Hindlimb muscle (tissue), 1 donor: ENCODE measurements at regions not wholly inside any gene's neighbourhood (a gene's known extent, or its start where the extent isn't known, plus 50 kb on each side); places are given as distances from the start of the nearest gene placed in this dataset.
A peak's percentile ranks its signal among the peaks of the same experiment; 100 is the strongest.
"Not testable (repeated sequence)": the region's sequence is repeated elsewhere in the genome, so short reads cannot be mapped to it uniquely, and the experiment has no call there.

Experiments
- DNase-seq: peaks from one replicate; pipeline ENCODE4 v3.0.0-alpha.2; 2013

DNA sequence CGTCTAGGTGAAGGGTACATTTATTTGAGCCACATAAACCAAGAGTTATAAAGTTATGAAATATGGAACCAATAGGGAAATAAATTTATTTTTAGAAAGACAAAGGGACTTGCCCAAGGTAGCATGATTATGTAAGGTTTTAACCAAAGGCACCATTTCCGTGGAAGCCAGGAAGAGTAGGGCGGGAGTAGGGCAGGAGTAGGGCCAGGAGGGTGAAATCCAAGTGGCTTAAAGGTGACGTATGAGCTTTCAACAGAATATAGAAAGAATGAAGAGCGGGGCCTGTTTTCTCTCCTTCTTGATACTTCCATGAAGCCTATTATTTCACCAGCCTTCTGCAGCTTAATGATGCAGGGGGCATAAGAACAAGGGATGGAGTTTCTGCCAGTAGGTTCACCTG lies 91.7 kb upstream of the PNPLA4 start:
- no peak for DNase-seq

DNA sequence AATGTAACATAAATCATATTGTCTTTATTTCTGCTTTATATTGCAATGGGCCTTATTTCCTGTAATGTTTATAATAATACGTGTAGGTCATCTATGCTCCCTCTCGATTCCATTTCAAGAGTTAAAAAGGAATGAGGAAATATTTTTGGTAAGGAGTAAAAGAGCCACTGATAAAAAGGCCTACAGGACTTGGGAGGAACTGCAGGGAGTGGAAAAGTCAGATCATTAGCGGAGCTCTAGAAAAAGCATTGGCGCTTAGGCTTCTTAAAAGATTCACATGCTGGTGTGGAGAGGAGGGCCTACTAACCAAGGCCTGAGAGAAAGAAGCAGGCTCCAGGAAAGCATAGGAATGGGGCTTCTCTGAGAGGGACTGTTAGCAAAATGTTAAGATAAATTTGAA lies 82.9 kb upstream of the PNPLA4 start:
- DNase-seq = no peak

DNA sequence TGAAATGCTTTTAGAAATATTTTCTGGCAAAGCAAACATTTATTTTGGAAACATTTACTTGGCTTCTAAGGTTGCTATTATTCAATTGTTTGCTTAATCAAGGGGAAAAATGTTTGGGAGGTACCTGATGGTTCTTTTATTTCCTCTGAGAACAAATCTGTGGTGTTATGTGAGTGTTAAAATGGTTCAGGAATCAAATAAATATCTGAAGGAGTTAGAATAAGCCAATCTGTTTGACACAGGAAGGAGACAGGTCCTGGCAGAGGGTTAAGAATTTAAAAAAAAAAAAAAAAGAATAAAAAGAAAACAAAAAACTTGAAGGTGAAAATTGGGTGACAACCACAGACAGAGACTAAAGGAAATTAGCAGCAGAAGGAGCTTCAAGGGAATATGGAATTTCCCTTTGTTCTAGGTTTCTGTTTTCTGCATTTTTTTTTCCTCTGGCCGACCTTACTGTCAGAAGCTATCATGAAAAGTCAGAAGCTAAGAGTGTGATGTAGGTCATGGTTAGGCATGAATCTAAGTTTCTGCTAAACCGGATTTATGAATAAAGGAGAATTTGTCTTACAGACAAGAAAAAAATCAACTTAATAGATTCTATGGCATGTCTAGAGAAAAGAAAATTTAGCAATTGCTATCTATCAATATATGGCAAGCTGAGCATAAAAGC lies 78.6 kb upstream of the PNPLA4 start:
- no peak for DNase-seq

DNA sequence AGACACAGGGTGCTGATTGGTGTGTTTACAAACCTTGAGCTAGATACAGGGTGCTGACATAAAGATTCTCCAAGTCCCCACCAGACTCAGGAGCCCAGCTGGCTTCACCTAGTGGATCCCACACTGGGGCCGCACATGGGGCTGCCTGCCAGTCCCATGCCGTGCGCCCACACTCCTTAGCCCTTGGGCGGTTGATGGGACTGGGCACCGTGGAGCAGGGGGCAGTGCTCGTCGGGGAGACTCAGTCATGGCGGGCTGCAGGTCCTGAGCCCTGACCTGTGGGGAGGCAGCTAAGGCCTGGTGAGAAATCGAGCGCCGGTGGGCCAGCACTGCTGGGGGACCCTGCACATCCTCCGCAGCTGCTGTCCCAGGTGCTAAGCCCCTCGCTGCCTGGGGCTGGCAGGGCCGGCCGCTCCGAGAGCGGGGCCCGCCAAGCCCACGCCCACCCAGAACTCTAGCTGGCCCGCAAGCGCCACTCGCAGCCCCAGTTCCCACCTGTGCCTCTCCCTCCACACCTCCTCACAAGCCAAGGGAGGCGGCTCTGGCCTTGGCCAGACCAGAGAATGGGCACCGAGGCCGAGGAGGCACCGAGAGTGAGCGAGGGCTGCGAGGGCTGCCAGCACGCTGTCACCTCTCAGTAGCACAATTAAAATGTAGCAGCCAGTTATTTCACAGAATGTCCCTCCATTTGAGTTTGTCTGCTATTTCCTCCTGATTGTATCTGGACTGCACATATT lies 76.1 kb upstream of the PNPLA4 start:
- no peak for DNase-seq

DNA sequence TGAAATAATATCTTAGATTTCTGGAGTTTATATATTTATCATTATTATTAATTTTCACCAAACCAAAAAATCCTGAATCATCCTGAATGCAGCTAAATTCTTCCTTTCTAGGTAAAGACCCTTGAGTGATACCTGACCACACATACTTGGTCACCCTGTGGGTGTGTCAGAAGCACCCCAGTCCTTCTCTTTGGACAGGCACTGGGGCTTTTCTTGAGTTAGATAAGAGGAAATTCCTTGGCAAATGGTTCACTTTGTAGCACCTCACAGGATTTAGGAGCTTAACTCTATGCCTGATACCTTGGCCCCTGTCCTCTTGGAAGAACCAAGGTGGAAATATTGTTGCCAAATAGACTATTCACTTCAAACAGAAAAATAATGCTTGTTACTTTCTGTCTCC lies 69.6 kb upstream of the PNPLA4 start:
- no peak for DNase-seq

DNA sequence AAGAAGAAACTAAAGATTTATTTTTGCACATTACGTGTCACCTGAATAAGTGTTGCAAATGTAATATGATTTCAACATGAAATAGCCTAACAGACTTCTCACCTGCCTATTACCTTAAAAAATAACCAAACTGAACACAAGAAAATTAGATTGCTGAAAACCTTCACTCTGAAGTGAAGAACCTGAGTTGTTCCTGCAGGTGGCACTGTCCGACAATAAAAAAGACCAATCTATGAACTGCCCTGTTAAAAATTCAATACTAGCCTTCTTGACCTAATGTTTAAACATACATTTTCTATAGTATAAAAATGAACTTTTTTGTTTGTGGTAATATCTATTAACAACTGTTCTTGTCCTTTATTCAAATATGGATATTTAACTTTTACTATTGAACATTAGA lies 69.2 kb upstream of the PNPLA4 start:
- DNase-seq = peak; percentile 14

DNA sequence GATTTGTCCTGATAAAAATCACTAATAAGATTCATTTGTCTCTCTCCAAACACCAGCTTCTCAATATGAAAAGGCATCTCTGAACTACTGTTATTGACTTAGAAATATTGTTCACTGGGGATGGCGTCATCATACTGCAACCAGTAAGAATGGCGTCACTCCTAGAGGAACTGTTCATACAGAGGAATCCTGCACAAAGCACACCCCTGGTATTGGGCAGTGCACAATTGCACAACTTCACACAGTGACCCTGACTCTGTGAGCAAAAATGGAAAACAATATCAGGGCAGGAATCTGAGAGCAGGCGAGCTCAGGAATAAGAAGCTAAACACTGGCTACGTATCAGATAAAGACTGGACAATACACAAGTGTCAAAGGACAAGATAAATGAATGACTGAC lies 66.7 kb upstream of the PNPLA4 start:
- DNase-seq = no peak

DNA sequence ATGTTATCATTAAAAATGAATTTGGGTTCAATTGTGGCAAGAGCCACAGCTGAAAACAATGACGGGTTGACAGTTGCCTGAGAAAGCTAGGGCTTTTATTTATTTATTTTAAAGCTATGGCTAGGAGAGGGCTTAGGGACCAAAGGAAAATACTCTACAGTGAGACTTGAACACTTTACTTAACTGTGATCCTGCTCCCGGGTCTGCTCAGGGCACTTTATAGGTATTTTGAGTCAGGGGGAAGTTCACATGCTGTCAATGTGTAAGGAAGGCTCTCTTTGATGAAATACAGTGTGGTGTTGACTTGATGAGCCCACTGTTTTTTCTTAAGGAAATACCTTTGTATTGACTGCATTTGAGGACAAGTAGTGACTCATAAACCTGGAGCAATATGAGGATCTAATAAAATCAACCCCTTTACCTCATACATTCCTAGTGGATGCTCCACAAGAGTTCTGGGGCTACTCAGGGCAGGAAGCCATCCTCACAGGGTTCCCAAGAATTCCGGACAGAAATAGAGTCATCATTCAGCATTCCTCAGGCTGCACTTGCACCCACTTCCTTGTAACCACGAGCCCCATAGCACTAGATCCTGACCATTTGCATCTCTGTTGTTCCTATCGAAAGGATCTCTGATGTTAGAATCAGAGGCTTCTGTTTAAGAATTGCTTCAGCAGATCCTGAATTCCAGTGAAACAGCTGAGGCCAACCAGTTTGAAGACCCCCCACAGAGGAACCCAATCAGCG lies 61.0 kb upstream of the PNPLA4 start:
- DNase-seq = not testable (repeated sequence)

DNA sequence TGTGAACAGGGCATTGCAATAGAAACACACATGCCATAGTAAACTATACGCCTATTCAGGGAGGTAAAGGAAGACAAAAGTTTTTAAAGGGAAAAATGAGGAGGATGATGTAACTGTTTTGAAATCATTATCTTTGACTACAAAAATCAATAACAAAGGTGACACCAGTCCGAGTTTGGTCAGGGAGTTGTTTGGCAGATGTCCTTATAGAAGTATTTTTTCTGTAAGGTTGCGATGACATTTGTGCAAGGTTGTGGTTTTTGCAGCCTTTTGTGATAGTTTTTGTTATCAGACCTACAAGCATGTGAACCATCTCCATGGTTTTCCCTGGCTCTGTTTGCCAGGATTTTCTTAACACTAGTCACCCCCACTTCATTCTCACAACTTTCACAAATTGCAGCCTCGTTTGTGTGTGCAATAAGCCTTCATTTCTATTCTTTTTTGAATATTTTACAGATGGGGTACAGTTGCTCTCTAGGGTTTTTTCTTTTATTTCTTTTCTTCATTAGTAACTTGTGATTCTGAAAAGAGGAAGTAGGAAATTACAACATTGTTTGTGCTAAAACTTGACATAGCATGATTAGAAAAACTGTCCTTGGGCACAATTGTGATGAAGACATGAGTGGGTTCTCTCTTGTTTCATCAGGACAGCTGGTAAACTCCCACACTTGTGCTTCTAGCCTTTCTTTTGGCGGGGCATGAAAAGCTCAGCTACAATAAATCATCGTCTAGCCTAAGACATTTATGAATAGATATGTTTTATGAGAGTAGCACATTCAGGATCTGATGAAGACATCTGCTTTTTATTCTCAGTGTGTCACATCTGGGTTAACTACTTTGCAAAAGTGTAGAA lies 60.2 kb upstream of the PNPLA4 start:
- DNase-seq = no peak

DNA sequence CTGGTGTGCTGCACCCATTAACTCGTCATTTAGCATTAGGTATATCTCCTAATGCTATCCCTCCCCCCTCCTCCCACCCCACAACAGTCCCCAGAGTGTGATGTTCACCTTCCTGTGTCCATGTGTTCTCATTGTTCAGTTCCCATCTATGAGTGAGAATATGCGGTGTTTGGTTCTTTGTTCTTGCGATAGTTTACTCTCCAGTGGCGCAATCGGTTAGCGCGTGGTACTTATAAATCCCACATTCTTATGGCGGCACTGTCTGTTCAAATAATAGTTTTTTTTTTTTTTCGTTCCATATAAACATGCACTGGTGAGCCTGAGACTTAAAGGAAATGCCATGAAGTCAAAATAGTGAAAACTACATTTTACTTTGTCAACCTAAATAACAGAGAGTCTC lies 59.5 kb upstream of the PNPLA4 start:
- not testable (repeated sequence) for DNase-seq

DNA sequence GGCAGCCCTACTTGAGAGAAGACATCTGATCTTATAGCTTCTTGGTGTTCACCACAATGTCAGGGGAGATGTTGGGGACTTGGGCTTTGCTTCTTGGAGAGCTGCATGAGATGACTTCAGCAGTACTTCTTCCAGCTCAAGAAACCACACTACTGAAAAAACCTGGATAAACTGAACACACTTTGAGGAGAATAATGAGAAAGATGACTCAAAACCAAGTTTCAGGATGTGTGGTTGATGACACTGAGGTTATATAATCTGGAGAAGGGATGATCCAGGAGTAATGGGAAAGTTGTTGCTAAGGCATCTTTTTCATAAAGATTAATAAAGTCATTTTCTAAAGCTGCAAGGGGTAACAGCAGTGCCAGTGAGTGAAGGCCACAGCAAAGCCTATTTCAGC lies 58.4 kb upstream of the PNPLA4 start:
- DNase-seq = no peak

DNA sequence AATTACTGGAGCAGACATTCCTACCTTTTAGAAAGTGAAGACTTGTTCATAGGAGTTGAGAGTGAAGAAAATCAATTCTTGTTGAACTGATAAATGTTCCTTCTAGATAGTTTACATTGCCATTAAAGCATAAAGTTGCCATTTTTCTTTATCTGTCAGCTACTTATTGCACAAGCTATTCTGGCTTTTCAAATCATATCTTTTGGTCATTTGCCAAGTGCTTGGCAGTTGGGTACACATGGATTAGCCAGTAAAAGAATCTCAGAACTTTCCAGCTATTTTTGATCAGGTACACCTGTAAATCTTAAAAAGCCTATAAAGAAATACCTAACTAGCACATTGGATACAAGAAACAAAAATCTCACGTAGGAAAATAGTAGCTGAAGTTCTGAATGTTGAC lies 56.4 kb upstream of the PNPLA4 start:
- DNase-seq = no peak
